ENCODE measurements at regions not wholly inside any gene's neighbourhood (a gene's known extent, or its start where the extent isn't known, plus 50 kb on each side); places are given as distances from the start of the nearest gene placed in this dataset.

DNA sequence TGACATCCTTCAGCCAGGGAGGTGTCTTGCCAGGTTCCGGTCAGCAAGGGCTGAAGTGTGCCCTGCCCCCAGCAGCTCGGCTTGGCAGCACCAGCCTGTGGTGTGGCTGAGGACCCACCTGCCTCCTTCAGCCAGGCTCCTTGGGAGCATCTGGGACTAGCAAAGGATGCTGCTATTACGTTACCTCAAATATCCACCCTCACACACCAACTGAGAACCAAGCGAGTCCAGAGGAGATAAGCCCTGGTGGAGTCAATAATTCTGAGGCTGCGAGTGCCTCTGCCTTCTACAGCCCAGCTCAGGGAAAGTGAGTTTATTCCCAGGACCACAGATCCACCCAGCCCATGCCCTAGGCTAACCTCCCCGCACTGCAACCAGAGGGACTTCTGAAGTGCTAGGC is 57.1 kb upstream of the FSTL4 start:
- no peak for TF ChIP-seq POLR2A (IDR thresholded peaks at IDR 0.05; ENCODE audit: low read depth, low read length)
- TF ChIP-seq POLR2AphosphoS5 (IDR thresholded peaks at IDR 0.05; ENCODE audit: low read depth, low read length) = no peak
